CD4-positive, alpha-beta memory T cell (primary cell): ENCODE measurements at regions not wholly inside any gene's neighbourhood (a gene's known extent, or its start where the extent isn't known, plus 50 kb on each side); places are given as distances from the start of the nearest gene placed in this dataset.

ENCODE experiments used
- CTCF ChIA-PET: fragments of 350-600 bp; sonication (Branson Sonifier 250); formaldehyde crosslinking; loops from one replicate; lab custom pipeline; 2021; ENCODE audit warnings: inconsistent platforms; ENCODE audit not compliant: partially characterized antibody; lab: Charles Lee
- POLR2A ChIA-PET: fragments of 350-600 bp; sonication (Branson Sonifier 250); formaldehyde crosslinking; loops from one replicate; lab custom pipeline; 2021; ENCODE audit not compliant: partially characterized antibody; lab: Charles Lee
- DNase-seq, 5 donors: peaks; one replicate each; pipeline versions ENCODE4 v3.0.0 to v3.0.0-alpha.2; 2020 to 2022; ENCODE audit warnings: mixed read lengths in 1 of 5
- H3K27ac ChIP-seq: one replicate; pipeline ENCODE4 v1.7.0; 2013; ENCODE audit warnings: low read depth, low read length
- H3K27me3 ChIP-seq: 2 replicates; pipeline ENCODE4 v1.7.0; 2013; ENCODE audit warnings: mild to moderate bottlenecking, low read length, moderate library complexity; ENCODE audit not compliant: insufficient read depth
- H3K36me3 ChIP-seq: 2 replicates; pipeline ENCODE4 v1.7.0; 2013; ENCODE audit warnings: mild to moderate bottlenecking, low read length, moderate library complexity; ENCODE audit not compliant: insufficient read depth
- H3K4me1 ChIP-seq: 2 replicates; pipeline ENCODE4 v1.7.0; 2013; ENCODE audit warnings: mild to moderate bottlenecking, low read length, moderate library complexity; ENCODE audit not compliant: insufficient read depth
- H3K4me3 ChIP-seq, 2 donors: one replicate each; pipeline ENCODE4 v1.7.0; 2013; ENCODE audit warnings: low read length in 2 of 2, mild to moderate bottlenecking in 1 of 2
- H3K9me3 ChIP-seq, 2 donors: one replicate each; pipeline ENCODE4 v1.7.0; 2013; ENCODE audit warnings: low read length in 2 of 2, control low read depth in 1 of 2; ENCODE audit not compliant: control insufficient read depth in 1 of 2
- H3K27ac Mint-ChIP-seq, 7 donors: one replicate each; pipeline ENCODE4 v1.8.0; 2020 to 2021; ENCODE audit warnings: mixed read lengths in 7 of 7, mild to moderate bottlenecking in 6 of 7, inconsistent platforms in 3 of 7, moderate library complexity in 3 of 7
- H3K27me3 Mint-ChIP-seq, 2 donors: one replicate each; pipeline ENCODE4 v1.8.0; 2020 to 2021; ENCODE audit warnings: mixed read lengths in 2 of 2
- H3K36me3 Mint-ChIP-seq, 2 donors: one replicate each; pipeline ENCODE4 v1.8.0; 2020 to 2021; ENCODE audit warnings: mixed read lengths in 2 of 2, inconsistent platforms in 1 of 2, mild to moderate bottlenecking in 1 of 2
- H3K4me1 Mint-ChIP-seq, 4 donors: one replicate each; pipeline ENCODE4 v1.8.0; 2020 to 2021; ENCODE audit warnings: mixed read lengths in 4 of 4, mild to moderate bottlenecking in 1 of 4
- H3K4me3 Mint-ChIP-seq, 8 donors: one replicate each; pipeline ENCODE4 v1.8.0; 2020 to 2021; ENCODE audit warnings: mixed read lengths in 8 of 8, mild to moderate bottlenecking in 7 of 8, moderate library complexity in 6 of 8, inconsistent platforms in 3 of 8
- H3K9me3 Mint-ChIP-seq, 8 donors: one replicate each; pipeline ENCODE4 v1.8.0; 2020 to 2021; ENCODE audit warnings: mixed read lengths in 8 of 8, mild to moderate bottlenecking in 5 of 8, inconsistent platforms in 3 of 8, moderate library complexity in 1 of 8
- intact Hi-C: fragments of 100-400 bp; cut with micrococcal nuclease; formaldehyde crosslinking; loops from one replicate; pipeline ENCODE4 v1.15.1; 2023

DNA sequence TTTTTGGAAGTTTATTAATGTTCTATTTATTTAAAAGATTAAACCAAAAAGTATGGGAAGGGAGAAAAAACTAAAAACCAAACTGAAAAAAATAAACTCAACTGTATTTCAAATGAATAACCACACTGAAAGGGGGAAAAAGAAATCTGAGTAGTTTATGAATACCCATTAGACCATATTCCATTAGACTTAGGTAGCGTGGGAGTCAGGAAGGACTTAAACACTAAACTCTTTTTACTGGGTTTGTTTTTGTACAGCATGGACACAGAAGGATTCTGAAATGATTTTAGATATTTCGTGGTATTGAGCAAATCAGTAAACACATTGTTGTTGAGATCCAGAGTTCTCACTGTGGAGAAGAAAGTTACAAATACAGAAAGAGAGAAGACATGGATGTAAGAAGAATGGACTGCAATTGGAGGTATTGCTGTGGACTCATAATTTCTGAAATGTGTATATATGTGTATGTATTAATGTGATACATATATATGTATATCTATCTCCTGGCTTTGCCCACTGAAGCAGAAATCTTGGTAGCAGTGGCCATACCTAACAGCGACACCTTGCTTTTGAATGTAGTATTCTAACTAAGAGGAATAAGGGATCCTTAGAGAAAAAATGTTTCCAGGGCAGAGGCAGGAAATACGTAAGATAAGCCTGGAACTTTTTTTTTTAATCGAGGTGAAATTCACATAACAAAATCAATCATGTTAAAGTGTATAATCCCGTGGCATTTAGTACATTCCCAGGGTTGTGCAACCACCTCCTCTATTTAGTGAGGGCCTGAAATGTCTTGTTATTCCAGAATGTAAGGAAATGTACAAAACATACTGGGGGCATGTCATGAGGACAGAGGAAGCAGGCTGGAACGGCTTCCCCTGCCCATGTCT lies 228.8 kb downstream of the SMARCA2 start:
- H3K27ac ChIP-seq: no peak overlapping the region
- Mint-ChIP-seq H3K4me3 (peak overlapping the region in 1 of 8 donors; percentile 25), H3K36me3 (no peaks in the 10 kb centered on the region), H3K27ac (no peak overlapping the region), H3K4me1 (peaks cover 8 to 18% (median 13%) of the 10 kb centered on the region in 4 donors), H3K27me3 (peaks cover 6 to 9% of the 10 kb centered on the region in 2 donors), H3K9me3 (peaks cover 0 to 8% (median 5%) of the 10 kb centered on the region in 8 donors)
- no peak overlapping the region for H3K4me3 ChIP-seq
- ChIA-PET CTCF (no interaction called here), POLR2A (no interaction called here)
- DNase-seq: no peak
- H3K27me3 ChIP-seq: peaks cover 4% of the 10 kb centered on the region
- H3K36me3 ChIP-seq: no peaks in the 10 kb centered on the region
- intact Hi-C loops: loop anchor here (10.0 kb wide), 1 partner anchor 51 kb away; no protein-coding TSS in a partner anchor
- H3K4me1 ChIP-seq: peaks cover 18% of the 10 kb centered on the region
- no peaks in the 10 kb centered on the region for H3K9me3 ChIP-seq

DNA sequence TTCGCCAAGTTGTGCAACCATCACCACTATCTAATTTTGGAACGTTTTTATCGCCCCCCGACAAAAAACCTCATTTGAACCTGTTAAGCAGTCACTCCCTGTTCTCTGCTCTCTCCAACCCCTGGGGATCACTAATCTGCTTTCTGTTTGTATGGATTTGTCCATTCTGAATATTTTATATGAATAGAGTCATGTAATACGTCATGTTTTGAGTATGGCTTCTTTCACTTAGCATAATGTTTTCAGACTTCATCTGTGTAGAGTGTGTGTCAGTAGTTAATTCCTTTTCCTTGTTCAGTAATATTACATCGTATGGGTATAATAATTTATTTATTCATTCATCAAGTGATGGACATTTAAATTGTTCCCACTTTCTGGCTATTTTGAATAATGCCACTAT lies 232.2 kb downstream of the SMARCA2 start:
- H3K36me3 ChIP-seq: no peaks in the 10 kb centered on the region
- H3K4me3 Mint-ChIP-seq: no peak overlapping the region
- ChIA-PET CTCF (no interaction called here), POLR2A (no interaction called here)
- H3K27ac Mint-ChIP-seq: no peak overlapping the region
- peaks cover under 1 to 10% (median 5%) of the 10 kb centered on the region in 8 donors for H3K9me3 Mint-ChIP-seq
- H3K4me3 ChIP-seq: no peak overlapping the region
- no peak for DNase-seq
- H3K4me1 ChIP-seq: peaks cover 7% of the 10 kb centered on the region
- H3K36me3 Mint-ChIP-seq: no peaks in the 10 kb centered on the region
- intact Hi-C loops: loop anchor here (10.0 kb wide), 1 partner anchor 47 kb away; no protein-coding TSS in a partner anchor
- peaks cover 4% of the 10 kb centered on the region for H3K27me3 ChIP-seq
- H3K27me3 Mint-ChIP-seq: peaks cover 5 to 8% of the 10 kb centered on the region in 2 donors
- peaks cover 4 to 7% (median 5%) of the 10 kb centered on the region in 4 donors for H3K4me1 Mint-ChIP-seq
- no peak overlapping the region for H3K27ac ChIP-seq
- no peaks in the 10 kb centered on the region for H3K9me3 ChIP-seq

GRCh38 chr9:2248768-2249265 lies 233.7 kb downstream of the SMARCA2 start:
- Mint-ChIP-seq H3K4me1 (no peaks in the 10 kb centered on the region), H3K36me3 (no peaks in the 10 kb centered on the region), H3K27ac (no peak overlapping the region), H3K9me3 (peaks cover 2 to 10% (median 7%) of the 10 kb centered on the region in 8 donors), H3K27me3 (peaks cover 3 to 11% of the 10 kb centered on the region in 2 donors), H3K4me3 (no peak overlapping the region)
- POLR2A ChIA-PET: no interaction called here
- Histone ChIP-seq H3K27me3 (peaks cover 4% of the 10 kb centered on the region), H3K36me3 (no peaks in the 10 kb centered on the region), H3K27ac (no peak overlapping the region), H3K9me3 (no peaks in the 10 kb centered on the region), H3K4me3 (no peak overlapping the region), H3K4me1 (no peaks in the 10 kb centered on the region)
- intact Hi-C loops: loop anchor here (10.0 kb wide), 1 partner anchor 46 kb away; no protein-coding TSS in a partner anchor
- CTCF ChIA-PET: no interaction called here
- DNase-seq: no peak

DNA sequence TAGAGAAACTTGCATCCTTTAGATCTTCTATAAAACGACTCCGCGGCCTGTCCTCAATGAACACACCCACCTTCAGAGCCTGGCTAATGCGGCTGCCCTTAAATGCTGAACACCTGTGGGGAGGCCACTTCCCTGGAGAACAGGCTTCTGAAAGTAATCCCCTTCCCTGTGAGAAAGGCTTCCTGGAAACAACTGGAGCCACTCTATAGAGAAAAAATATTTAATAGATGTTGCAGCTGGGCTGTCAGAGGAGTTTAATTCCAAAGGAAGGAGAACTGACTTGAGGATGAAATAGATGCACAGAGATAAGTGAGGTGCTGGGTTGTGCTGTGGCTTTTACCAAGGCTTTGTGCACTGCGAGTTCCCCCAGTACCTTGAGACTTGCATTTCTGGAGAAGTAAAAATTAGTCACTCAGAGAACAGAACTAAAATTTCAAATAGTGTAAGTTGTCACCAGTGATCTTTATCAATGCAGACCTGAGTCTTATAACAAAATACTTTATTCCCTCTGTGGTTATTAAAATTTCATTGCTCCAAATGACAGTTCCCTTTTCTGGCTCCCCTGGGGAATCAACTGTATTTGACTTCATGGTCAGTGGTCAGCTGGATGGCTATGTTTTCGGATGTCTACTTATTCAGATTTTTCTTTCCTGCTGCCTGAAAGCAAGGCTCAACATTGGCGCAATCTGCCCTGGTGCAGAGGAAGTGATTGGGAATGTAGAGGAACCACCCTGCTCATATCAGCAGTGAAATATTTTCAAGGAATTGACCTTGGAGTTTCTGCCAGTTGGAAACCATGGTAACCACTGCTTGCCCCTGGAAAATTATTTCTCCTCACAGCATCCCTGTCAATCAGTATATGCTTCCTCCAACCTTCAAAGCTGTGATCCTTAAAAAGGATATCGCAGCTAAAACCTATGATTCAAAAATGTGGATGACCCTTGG lies 238.8 kb downstream of the SMARCA2 start:
- DNase-seq: no peak
- Mint-ChIP-seq H3K27ac (peak overlapping the region in 1 of 7 donors; percentile 31), H3K36me3 (no peaks in the 10 kb centered on the region), H3K4me3 (no peak overlapping the region), H3K9me3 (peaks cover 0 to 6% (median 1%) of the 10 kb centered on the region in 8 donors), H3K27me3 (peaks cover 6 to 15% of the 10 kb centered on the region in 2 donors), H3K4me1 (no peaks in the 10 kb centered on the region)
- no peak overlapping the region for H3K4me3 ChIP-seq
- H3K27me3 ChIP-seq: no peaks in the 10 kb centered on the region
- POLR2A ChIA-PET: no interaction called here
- H3K9me3 ChIP-seq: no peaks in the 10 kb centered on the region
- no peaks in the 10 kb centered on the region for H3K36me3 ChIP-seq
- H3K4me1 ChIP-seq: no peaks in the 10 kb centered on the region
- CTCF ChIA-PET: no interaction called here
- intact Hi-C loops: no loop called here
- H3K27ac ChIP-seq: no peak overlapping the region

GRCh38 chr9:2255128-2255527 lies 240.0 kb downstream of the SMARCA2 start:
- DNase-seq: no peak
- Histone ChIP-seq H3K36me3 (no peaks in the 10 kb centered on the region), H3K9me3 (no peaks in the 10 kb centered on the region), H3K27ac (no peak overlapping the region), H3K4me1 (no peaks in the 10 kb centered on the region), H3K4me3 (no peak overlapping the region), H3K27me3 (no peaks in the 10 kb centered on the region)
- Mint-ChIP-seq H3K36me3 (no peaks in the 10 kb centered on the region), H3K9me3 (peaks cover 0 to 6% (median under 1%) of the 10 kb centered on the region in 8 donors), H3K27me3 (peaks cover 5 to 17% of the 10 kb centered on the region in 2 donors), H3K27ac (no peak overlapping the region), H3K4me3 (no peak overlapping the region), H3K4me1 (no peaks in the 10 kb centered on the region)
- POLR2A ChIA-PET: no interaction called here
- CTCF ChIA-PET: no interaction called here
- intact Hi-C loops: no loop called here

DNA sequence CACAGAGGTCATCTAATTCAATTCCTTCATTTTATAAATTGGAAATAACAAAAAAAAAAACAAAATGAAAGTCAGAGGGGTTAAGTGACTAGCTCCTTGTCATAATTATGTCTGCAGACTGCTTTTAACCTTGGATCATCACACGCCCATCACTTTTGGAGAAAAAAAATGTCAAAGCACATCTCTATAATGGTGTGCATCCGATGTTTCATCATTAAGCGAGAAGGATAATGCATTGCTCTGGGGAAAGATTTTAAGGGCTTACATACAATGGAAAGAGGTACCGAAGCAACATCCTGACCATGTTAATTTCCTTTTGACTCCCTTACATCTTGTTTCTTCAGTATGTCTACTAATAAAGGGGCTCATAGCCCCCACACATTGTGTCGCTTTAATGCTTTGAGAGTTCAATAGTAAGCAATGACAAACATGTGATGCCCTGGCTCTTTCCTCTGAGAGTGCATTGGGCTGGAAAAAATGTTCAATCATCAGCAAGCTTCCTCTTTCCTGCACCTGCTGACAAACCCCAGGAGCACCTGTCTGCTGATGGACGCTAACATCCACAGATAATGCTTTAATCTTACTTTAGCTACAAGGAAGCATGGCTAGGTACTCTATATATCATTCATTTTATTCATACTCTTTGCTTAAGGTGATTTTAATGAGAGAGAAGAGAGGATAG lies 242.2 kb downstream of the SMARCA2 start:
- POLR2A ChIA-PET: no interaction called here

More for the DNA sequence above, 242.2 kb downstream of the SMARCA2 start:
- Histone ChIP-seq H3K36me3 (no peaks in the 10 kb centered on the region), H3K27ac (no peak overlapping the region), H3K27me3 (no peaks in the 10 kb centered on the region), H3K4me3 (no peak overlapping the region), H3K9me3 (no peaks in the 10 kb centered on the region), H3K4me1 (no peaks in the 10 kb centered on the region)
- peaks cover 6 to 19% of the 10 kb centered on the region in 2 donors for H3K27me3 Mint-ChIP-seq
- no peak overlapping the region for H3K4me3 Mint-ChIP-seq
- H3K27ac Mint-ChIP-seq: no peak overlapping the region
- CTCF ChIA-PET: no interaction called here
- peaks cover 0 to 5% (median 0%) of the 10 kb centered on the region in 8 donors for H3K9me3 Mint-ChIP-seq
- no peak for DNase-seq
- no peaks in the 10 kb centered on the region for H3K4me1 Mint-ChIP-seq
- intact Hi-C loops: no loop called here
- H3K36me3 Mint-ChIP-seq: no peaks in the 10 kb centered on the region
